ENCODE measurements at regions not wholly inside any gene's neighbourhood (a gene's known extent, or its start where the extent isn't known, plus 50 kb on each side); places are given as distances from the start of the nearest gene placed in this dataset.
"Not testable (repeated sequence)": the region's sequence is repeated elsewhere in the genome, so short reads cannot be mapped to it uniquely, and the experiment has no call there.

DNA sequence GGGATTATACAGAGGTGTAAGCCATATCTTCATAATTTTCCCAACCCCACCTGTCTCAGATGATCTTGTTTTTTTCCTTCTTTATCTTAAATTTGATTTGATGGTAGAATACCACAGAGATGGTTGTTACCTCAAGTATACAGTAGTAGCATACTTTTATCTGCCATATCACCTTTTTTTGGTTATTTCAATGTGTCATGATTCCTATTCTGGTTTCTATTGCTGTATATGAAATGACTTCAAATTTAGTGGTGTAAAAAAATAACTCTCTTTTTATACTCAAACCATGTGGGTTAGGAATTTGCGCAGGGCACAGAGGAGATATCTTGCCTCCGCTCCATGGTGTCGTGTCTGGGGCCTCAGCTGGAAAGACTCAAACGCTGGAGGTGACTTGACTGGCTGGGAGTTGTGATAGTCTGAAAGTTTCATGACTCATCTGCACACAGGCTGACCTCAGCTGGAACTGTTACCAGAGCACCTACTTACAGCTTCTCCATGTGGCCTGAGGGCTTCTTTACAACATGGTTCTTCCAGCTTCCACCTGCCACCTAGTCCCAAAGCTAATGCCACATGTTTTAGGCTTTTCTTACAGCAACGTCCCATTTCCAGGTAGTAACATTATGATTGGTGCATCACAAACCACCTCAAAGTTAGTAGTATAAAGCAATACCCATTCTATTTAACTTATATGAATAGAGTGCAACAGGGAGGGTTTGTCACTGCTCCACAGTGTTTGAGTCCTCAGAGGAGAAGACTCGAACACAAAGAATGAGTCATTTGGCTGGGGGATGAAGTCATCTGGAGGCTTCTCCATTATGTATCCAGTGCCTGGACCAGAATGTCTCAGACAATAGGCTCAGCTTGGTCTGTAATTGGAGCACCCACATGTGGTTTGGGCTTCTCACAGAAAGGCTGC, 82.3 kb upstream of the XPO1 start:
- Histone ChIP-seq H3K27me3 (ENCODE audit: control insufficient read depth, insufficient read depth, low read length) (no peaks in the 10 kb centered on the region), H3K36me3 (ENCODE audit: control insufficient read depth, insufficient read depth, low read length) (no peaks in the 10 kb centered on the region), H3K4me3 (ENCODE audit: low read depth, low read length) (no peak overlapping the region)
- peak; percentile 28 for DNase-seq (ENCODE audit: low read depth)
- TF ChIP-seq, protein P1, sequence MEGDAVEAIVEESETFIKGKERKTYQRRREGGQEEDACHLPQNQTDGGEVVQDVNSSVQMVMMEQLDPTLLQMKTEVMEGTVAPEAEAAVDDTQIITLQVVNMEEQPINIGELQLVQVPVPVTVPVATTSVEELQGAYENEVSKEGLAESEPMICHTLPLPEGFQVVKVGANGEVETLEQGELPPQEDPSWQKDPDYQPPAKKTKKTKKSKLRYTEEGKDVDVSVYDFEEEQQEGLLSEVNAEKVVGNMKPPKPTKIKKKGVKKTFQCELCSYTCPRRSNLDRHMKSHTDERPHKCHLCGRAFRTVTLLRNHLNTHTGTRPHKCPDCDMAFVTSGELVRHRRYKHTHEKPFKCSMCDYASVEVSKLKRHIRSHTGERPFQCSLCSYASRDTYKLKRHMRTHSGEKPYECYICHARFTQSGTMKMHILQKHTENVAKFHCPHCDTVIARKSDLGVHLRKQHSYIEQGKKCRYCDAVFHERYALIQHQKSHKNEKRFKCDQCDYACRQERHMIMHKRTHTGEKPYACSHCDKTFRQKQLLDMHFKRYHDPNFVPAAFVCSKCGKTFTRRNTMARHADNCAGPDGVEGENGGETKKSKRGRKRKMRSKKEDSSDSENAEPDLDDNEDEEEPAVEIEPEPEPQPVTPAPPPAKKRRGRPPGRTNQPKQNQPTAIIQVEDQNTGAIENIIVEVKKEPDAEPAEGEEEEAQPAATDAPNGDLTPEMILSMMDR (IDR thresholded peaks at IDR 0.05; ENCODE audit: insufficient read depth, low read depth, low read length) = no peak
- ChIA-PET CTCF (interaction anchor here (0.8 kb wide), 2 partner anchors 10 to 14 kb away, joined by 3 to 4 read pairs; no protein-coding TSS in a partner anchor), POLR2A (no interaction called here)

GRCh38 chr2:61619561-61619960, 81.4 kb upstream of the XPO1 start:
- ChIA-PET POLR2A (no interaction called here), CTCF (no interaction called here)
- H3K27me3 ChIP-seq (ENCODE audit: control insufficient read depth, insufficient read depth, low read length) = no peaks in the 10 kb centered on the region
- no peak for DNase-seq (ENCODE audit: low read depth)
- no peaks in the 10 kb centered on the region for H3K36me3 ChIP-seq (ENCODE audit: control insufficient read depth, insufficient read depth, low read length)
- no peak overlapping the region for H3K4me3 ChIP-seq (ENCODE audit: low read depth, low read length)
- TF ChIP-seq, protein P1 (IDR thresholded peaks at IDR 0.05; ENCODE audit: insufficient read depth, low read depth, low read length) = no peak

DNA sequence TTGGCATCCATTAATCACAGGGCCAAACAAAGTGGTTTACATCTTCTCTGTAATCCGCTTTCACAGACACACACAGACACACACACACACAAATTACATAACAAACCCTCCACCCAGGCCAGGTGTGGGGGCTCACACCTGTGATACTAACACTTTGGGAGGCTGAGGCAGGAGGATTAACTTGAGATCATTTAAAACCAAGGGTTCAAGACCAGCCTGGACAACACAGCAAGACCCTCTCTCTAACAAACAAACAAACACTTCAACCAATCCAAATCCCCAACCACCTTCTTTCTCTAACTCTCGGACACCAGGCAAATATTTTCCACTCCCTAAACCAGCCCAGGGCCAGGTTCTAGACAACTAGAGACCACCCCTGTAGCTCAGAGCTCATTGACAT, 79.5 kb upstream of the XPO1 start:
- no peak for DNase-seq (ENCODE audit: low read depth)
- TF ChIP-seq, protein P1 (IDR thresholded peaks at IDR 0.05; ENCODE audit: insufficient read depth, low read depth, low read length) = no peak
- H3K4me3 ChIP-seq (ENCODE audit: low read depth, low read length) = no peak overlapping the region
- ChIA-PET CTCF (interaction anchor here (0.9 kb wide), 1 partner anchor 602 kb away, joined by 3 read pairs; no protein-coding TSS in a partner anchor), POLR2A (no interaction called here)
- H3K27me3 ChIP-seq (ENCODE audit: control insufficient read depth, insufficient read depth, low read length) = no peaks in the 10 kb centered on the region
- no peaks in the 10 kb centered on the region for H3K36me3 ChIP-seq (ENCODE audit: control insufficient read depth, insufficient read depth, low read length)

GRCh38 chr2:61605245-61605644, 67.1 kb upstream of the XPO1 start:
- ChIA-PET POLR2A (no interaction called here), CTCF (interaction anchor here (1.1 kb wide), 1 partner anchor 70 kb away, joined by 3 read pairs; no protein-coding TSS in a partner anchor)
- TF ChIP-seq, protein P1 (IDR thresholded peaks at IDR 0.05; ENCODE audit: insufficient read depth, low read depth, low read length) = no peak

GRCh38 chr2:61604433-61604832, 66.3 kb upstream of the XPO1 start:
- ChIA-PET POLR2A (no interaction called here), CTCF (no interaction called here)
- no peak for DNase-seq (ENCODE audit: low read depth)
- Histone ChIP-seq H3K4me3 (ENCODE audit: low read depth, low read length) (no peak overlapping the region), H3K36me3 (ENCODE audit: control insufficient read depth, insufficient read depth, low read length) (no peaks in the 10 kb centered on the region), H3K27me3 (ENCODE audit: control insufficient read depth, insufficient read depth, low read length) (no peaks in the 10 kb centered on the region)
- TF ChIP-seq, protein P1 (IDR thresholded peaks at IDR 0.05; ENCODE audit: insufficient read depth, low read depth, low read length) = no peak

More at GRCh38 chr2:61605245-61605644, 67.1 kb upstream of the XPO1 start:
- Histone ChIP-seq H3K4me3 (ENCODE audit: low read depth, low read length) (no peak overlapping the region), H3K27me3 (ENCODE audit: control insufficient read depth, insufficient read depth, low read length) (no peaks in the 10 kb centered on the region), H3K36me3 (ENCODE audit: control insufficient read depth, insufficient read depth, low read length) (no peaks in the 10 kb centered on the region)
- no peak for DNase-seq (ENCODE audit: low read depth)

DNA sequence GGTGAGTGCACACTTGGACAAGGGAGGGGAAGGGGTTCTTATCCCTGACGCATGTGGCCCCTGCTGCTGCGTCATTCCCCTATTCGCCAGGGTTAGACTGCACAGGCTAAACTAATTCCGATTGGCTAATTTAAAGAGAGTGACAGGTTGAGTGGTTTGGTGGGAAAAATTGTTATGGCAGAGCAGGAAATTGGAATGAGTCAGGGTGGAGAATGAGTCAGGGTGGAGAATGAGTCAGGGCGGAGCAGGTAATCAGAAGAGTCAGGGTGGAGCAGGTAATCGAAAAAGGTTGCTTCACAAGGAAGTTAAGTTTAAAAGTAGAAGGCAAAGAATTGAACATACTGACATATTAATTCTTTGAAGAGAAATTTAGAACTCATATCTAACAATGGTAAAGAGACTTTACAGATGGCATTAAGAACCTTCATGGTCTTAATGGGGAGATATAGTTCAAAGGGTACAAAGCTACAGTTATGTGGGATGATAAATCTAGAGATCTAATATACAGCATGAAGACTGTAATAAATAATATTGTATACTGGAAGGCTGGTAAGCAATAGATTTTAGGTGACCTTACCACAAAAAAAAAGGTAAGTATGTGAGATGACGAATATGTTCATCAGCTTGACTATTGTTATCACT, 60.5 kb upstream of the XPO1 start:
- not testable (repeated sequence) for DNase-seq (ENCODE audit: low read depth)

More for the DNA sequence above, 60.5 kb upstream of the XPO1 start:
- POLR2A ChIA-PET; H3K27me3 ChIP-seq (ENCODE audit: control insufficient read depth, insufficient read depth, low read length); H3K4me3 ChIP-seq (ENCODE audit: low read depth, low read length); CTCF ChIA-PET; H3K36me3 ChIP-seq (ENCODE audit: control insufficient read depth, insufficient read depth, low read length): not testable (repeated sequence)

All from BJ (cell line).